Upper lobe of right lung (tissue), 1 donor: ENCODE measurements at regions not wholly inside any gene's neighbourhood (a gene's known extent, or its start where the extent isn't known, plus 50 kb on each side); places are given as distances from the start of the nearest gene placed in this dataset.

Experiments used
- ATAC-seq: fragments of 200-7000 bp; cut with Tn5 transposase; one replicate; pipeline ENCODE4 v1.9.1; 2020; ENCODE audit warnings: mild to moderate bottlenecking, moderate library complexity
- DNase-seq: peaks from one replicate; pipeline ENCODE4 v3.0.0-alpha.2; 2020
- H3K27ac ChIP-seq: fragments of 200-600 bp; one replicate; pipeline ENCODE4 v1.8.0; 2022
- H3K27me3 ChIP-seq: fragments of 200-600 bp; one replicate; pipeline ENCODE4 v1.8.0; 2022; ENCODE audit warnings: mild to moderate bottlenecking
- H3K36me3 ChIP-seq: fragments of 200-600 bp; one replicate; pipeline ENCODE4 v1.8.0; 2022
- H3K4me1 ChIP-seq: fragments of 200-600 bp; one replicate; pipeline ENCODE4 v1.8.0; 2022
- H3K4me3 ChIP-seq: fragments of 200-600 bp; one replicate; pipeline ENCODE4 v1.8.0; 2022; ENCODE audit warnings: mild to moderate bottlenecking
- H3K9me3 ChIP-seq: fragments of 200-600 bp; one replicate; pipeline ENCODE4 v1.8.0; 2022
- CTCF ChIP-seq: fragments of 200-600 bp; IDR thresholded peaks from one replicate; pipeline ENCODE4 v1.8.0; 2022; ENCODE audit warnings: antibody characterized with exemption
- intact Hi-C: fragments of 100-400 bp; cut with DNase I; formaldehyde crosslinking; loops from one replicate; pipeline ENCODE4 v1.11.0; 2022
- donor health status: DM: no; HTN: yes; CAD: no; lungs with severe emphysema.

DNA sequence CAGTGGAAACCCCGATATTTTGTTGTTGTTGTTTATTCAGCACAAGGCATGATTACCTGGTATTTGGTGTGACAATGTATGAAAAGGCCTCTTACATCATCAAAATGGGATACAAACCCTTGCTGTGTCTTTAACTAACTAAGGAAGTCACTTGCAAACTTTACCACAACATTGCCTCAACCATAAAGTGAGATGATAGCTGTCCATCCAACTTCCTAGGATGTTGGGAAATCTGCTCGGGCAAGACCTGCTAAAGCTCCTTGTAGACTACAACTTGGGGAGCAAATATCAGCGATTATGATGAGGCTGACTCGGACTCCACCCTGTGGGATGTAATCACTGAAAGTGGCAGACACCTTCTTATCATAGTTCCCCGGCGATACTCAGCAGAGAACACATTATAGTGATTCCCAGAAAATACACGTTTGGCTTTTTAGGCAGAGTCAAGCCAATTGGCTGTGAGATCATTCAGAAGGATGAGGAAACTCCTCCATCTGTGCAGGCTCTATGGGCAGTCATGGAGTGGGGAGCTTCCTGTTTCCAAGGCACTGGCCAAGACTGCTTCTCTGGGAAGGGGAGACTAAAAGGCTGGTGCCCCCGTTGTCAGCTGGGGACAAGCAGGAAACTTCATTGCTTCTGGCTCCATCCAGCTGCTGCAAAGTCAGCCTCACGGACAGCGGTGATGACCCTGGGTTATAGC lies 289.0 kb downstream of the RNF144A start:
- Histone ChIP-seq H3K4me1 (no peaks in the 10 kb centered on the region), H3K4me3 (no peak overlapping the region), H3K27ac (no peak overlapping the region), H3K27me3 (no peaks in the 10 kb centered on the region), H3K9me3 (no peaks in the 10 kb centered on the region), H3K36me3 (no peaks in the 10 kb centered on the region)
- ATAC-seq (peak; percentile 47), DNase-seq (no peak)
- no peak for TF ChIP-seq CTCF
- intact Hi-C loops, result no loop called here

DNA sequence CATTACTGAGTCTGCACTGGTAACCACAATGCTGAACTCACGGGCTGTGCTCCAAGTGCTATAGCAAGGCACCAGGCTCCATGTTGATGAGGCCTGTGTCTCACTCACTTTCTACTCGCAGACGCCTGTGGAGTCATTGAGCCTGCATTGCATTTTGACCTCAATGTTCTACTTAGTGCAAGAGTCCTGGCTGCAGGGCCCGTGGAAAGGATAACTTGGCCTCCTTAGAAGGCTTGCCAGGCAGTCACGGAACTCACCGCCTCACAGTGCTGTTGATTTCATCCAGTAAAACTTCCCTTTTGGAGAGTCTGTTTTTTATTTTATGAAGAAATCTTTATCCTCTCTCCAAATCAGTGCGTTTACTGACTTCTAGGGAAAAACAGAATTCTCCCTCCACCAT lies 290.4 kb downstream of the RNF144A start:
- no peaks in the 10 kb centered on the region for H3K36me3 ChIP-seq
- no peaks in the 10 kb centered on the region for H3K4me1 ChIP-seq
- DNase-seq (no peak), ATAC-seq (no peak)
- no peak for TF ChIP-seq CTCF
- intact Hi-C loops, result no loop called here
- H3K9me3 ChIP-seq, result no peaks in the 10 kb centered on the region
- no peak overlapping the region for H3K4me3 ChIP-seq
- no peaks in the 10 kb centered on the region for H3K27me3 ChIP-seq
- no peak overlapping the region for H3K27ac ChIP-seq

DNA sequence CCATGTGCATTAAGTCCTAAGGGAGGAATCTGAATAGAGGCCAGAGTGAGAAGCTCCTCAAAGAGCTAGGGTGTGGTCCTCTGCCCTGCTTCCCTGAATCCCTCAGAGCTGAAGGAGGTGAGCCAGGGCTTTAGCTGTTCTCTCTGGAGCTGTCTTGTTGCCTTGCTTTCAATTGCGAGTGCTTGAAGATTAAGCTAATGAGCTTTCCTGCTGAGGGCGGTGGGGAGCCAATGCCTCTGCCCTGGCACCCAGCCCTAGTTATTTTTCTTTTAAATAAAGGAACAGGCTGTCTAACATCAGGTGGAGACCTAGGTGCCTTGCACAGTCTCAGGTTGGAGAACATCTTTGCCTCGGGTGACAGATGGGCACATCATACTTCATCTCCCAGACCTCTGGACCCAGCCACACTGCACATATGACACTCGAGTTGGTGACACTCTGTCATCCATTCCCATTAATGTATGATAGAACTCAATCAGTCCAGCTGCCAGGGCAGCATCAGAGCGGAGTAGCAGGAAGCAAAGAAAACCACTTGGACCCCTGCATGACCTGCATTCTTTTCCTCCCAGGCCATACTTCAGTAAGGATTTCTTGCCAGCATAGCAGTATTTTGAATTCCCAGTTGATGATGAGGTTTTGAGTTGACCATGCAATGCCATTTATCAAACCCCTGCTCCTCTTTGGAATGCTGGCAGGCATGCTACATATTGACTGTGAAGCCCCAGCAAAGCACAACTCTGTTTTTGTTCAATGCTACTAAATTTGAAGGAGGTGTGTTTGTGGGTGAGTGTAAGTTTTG lies 292.7 kb downstream of the RNF144A start:
- ATAC-seq, result no peak
- intact Hi-C loops, result no loop called here
- no peak for DNase-seq

DNA sequence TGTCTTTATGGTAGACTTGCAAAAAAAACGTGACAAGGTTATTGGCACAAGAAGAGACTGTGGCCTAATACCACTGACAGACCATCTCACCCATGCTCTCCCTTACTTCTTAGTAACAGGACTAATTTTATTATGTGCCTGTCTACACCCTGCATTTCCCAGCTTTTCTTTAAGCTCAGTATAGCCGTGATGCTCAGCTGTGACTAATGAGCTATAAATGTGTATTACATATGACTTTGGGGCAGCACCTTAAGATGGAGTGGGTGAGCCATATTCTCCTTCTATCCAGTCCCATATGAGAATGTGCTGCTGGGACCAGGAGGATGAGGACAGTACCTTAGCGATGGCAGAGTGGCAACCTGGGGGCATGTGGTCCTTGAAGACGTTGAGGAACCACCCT lies 293.5 kb downstream of the RNF144A start:
- H3K4me1 ChIP-seq, result no peaks in the 10 kb centered on the region
- no peaks in the 10 kb centered on the region for H3K9me3 ChIP-seq
- intact Hi-C loops, result no loop called here
- TF ChIP-seq CTCF, result no peak
- no peaks in the 10 kb centered on the region for H3K27me3 ChIP-seq
- no peak overlapping the region for H3K4me3 ChIP-seq
- H3K36me3 ChIP-seq, result no peaks in the 10 kb centered on the region
- no peak for DNase-seq
- H3K27ac ChIP-seq, result no peak overlapping the region
- ATAC-seq, result no peak

More for the DNA sequence above, 292.7 kb downstream of the RNF144A start:
- Histone ChIP-seq H3K4me3 (no peak overlapping the region), H3K27me3 (no peaks in the 10 kb centered on the region), H3K4me1 (no peaks in the 10 kb centered on the region), H3K36me3 (no peaks in the 10 kb centered on the region), H3K9me3 (no peaks in the 10 kb centered on the region), H3K27ac (no peak overlapping the region)
- TF ChIP-seq CTCF, result no peak

DNA sequence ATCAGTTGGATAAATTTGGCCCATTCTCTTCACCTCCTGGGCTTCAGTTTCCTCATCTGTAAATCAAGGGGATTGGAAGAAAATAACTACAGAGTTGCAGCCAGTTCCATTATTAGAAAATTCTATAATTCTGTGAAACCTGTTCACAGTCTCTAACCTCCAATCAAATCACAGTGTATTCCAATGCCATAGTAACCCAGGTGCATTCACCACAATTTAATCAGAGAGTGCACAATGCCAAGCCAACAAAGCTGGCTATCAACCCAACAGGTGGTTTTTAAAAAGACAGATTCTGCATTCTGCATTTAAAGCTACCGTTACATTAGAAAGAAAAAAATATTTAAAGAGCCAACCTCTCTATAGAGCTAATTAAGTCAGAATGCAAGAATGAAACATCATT lies 308.6 kb downstream of the RNF144A start:
- TF ChIP-seq CTCF, result no peak
- DNase-seq, result no peak
- intact Hi-C loops, result no loop called here

More for the DNA sequence above, 308.6 kb downstream of the RNF144A start:
- H3K4me3 ChIP-seq, result no peak overlapping the region
- H3K36me3 ChIP-seq, result no peaks in the 10 kb centered on the region
- ATAC-seq, result no peak
- no peak overlapping the region for H3K27ac ChIP-seq
- no peaks in the 10 kb centered on the region for H3K4me1 ChIP-seq
- no peaks in the 10 kb centered on the region for H3K9me3 ChIP-seq
- H3K27me3 ChIP-seq, result no peaks in the 10 kb centered on the region
